K562 (cell line): ENCODE measurements at regions not wholly inside any gene's neighbourhood (a gene's known extent, or its start where the extent isn't known, plus 50 kb on each side); places are given as distances from the start of the nearest gene placed in this dataset.

ENCODE experiments used
- ATAC-seq: fragments of 200-7000 bp; cut with Tn5 transposase; 3 replicates; pipeline ENCODE4 v1.9.1; 2020; ENCODE audit warnings: moderate library complexity
- BruUV-seq: library from RNA; stranded (reverse); fragments of 400-500 nt; replicated peaks from 2 replicates; lab custom pipeline; 2021; lab: Mats Ljungman, UMichigan
- CTCF ChIA-PET: fragments of 300-600 bp; formaldehyde crosslinking; extraction: SDS; loops from one replicate; lab custom pipeline; 2021; ENCODE audit warnings: low intra/inter-chr PET ratio; lab: Yijun Ruan, JAX
- POLR2A ChIA-PET: fragments of 300-600, 350-650 bp; sonication (Branson Sonifier 250); formaldehyde crosslinking; extraction: SDS; loops from one replicate; lab custom pipeline; 2021; ENCODE audit warnings: antibody characterized with exemption, inconsistent platforms; lab: Yijun Ruan, JAX
- DNase-seq, 4 experiments: peaks; one replicate each; pipeline versions ENCODE4 v3.0.0 to v3.0.0-alpha.2; 2011 to 2018; ENCODE audit warnings: low spot score in 3 of 4, mixed read lengths in 3 of 4; ENCODE audit errors: extremely low read depth in 1 of 4
- FAIRE-seq: peaks from 2 replicates; lab custom pipeline; 2011; peaks lifted over from hg19 to GRCh38; lab: Jason Lieb, UNC
- H2AFZ ChIP-seq: 2 replicates; pipeline ENCODE4 v1.6.0; 2011; ENCODE audit warnings: low read depth, low read length, control low read depth, inconsistent platforms
- H3K27ac ChIP-seq: fragments of 200-600 bp; 3 replicates; pipeline ENCODE4 v1.8.0; 2011; ENCODE audit warnings: low read depth, mild to moderate bottlenecking, control low read depth, inconsistent platforms, low read length, moderate library complexity, mixed read lengths; ENCODE audit errors: extremely low read depth
- H3K27me3 ChIP-seq, 2 experiments: fragments of 300-600 bp in 1 of 2; 2 replicates in 1 of 2; 3 replicates in 1 of 2; pipeline versions ENCODE4 v1.6.0 to v1.8.0; 2011; ENCODE audit warnings: inconsistent platforms in 2 of 2, low read length in 2 of 2, mild to moderate bottlenecking in 1 of 2, mixed read lengths in 1 of 2, moderate library complexity in 1 of 2; ENCODE audit not compliant: control insufficient read depth in 2 of 2, insufficient read depth in 2 of 2
- H3K36me3 ChIP-seq: fragments of 300-600 bp; 3 replicates; pipeline ENCODE4 v1.8.0; 2011; ENCODE audit warnings: mild to moderate bottlenecking, low read length, inconsistent platforms; ENCODE audit not compliant: control insufficient read depth, insufficient read depth
- H3K4me1 ChIP-seq, 2 experiments: fragments of 200-600 bp in 1 of 2; replicated peaks in 1 of 2; 2 replicates in 1 of 2; 3 replicates in 1 of 2; pipeline versions ENCODE4 v1.5.1 to v1.8.0; 2011; ENCODE audit warnings: inconsistent platforms in 2 of 2, low read length in 2 of 2, mild to moderate bottlenecking in 1 of 2, mixed read lengths in 1 of 2, moderate library complexity in 1 of 2; ENCODE audit not compliant: control insufficient read depth in 2 of 2, insufficient read depth in 2 of 2
- H3K4me2 ChIP-seq: 2 replicates; pipeline ENCODE4 v1.6.1; 2011; ENCODE audit warnings: low read length, control low read depth, inconsistent platforms, mixed read lengths; ENCODE audit not compliant: insufficient read depth
- H3K4me3 ChIP-seq: fragments of 200-600 bp; sonication (generic), shearing (Covaris generic); 2 replicates; pipeline ENCODE4 v1.5.1; 2016; ENCODE audit warnings: control low read depth, inconsistent platforms
- H3K79me2 ChIP-seq: fragments of 200-600 bp; 3 replicates; pipeline ENCODE4 v1.8.0; 2011; ENCODE audit warnings: low read length, inconsistent platforms; ENCODE audit not compliant: control insufficient read depth, insufficient read depth
- H3K9ac ChIP-seq, 2 experiments: 2 replicates each; pipeline versions ENCODE4 v1.6.0 to v1.6.1; 2011; ENCODE audit warnings: low read depth in 2 of 2, low read length in 2 of 2, control low read depth in 1 of 2, inconsistent platforms in 1 of 2, mild to moderate bottlenecking in 1 of 2, mixed read lengths in 1 of 2; ENCODE audit not compliant: insufficient read depth in 1 of 2
- H3K9me1 ChIP-seq: one replicate; pipeline ENCODE4 v1.6.0; 2011; ENCODE audit warnings: inconsistent platforms, mild to moderate bottlenecking, low read length, moderate library complexity; ENCODE audit not compliant: control insufficient read depth, insufficient read depth
- H3K9me3 ChIP-seq: replicated peaks from 2 replicates; pipeline ENCODE4 v1.5.1; 2011; ENCODE audit warnings: low read depth, low read length, inconsistent platforms; ENCODE audit not compliant: control insufficient read depth, insufficient read depth
- H4K20me1 ChIP-seq: replicated peaks from 2 replicates; pipeline ENCODE4 v1.6.1; 2011; ENCODE audit warnings: low read length, inconsistent platforms, mixed read lengths; ENCODE audit not compliant: control insufficient read depth, insufficient read depth
- RBM17 ChIP-seq: fragments of 200-400 bp; formaldehyde crosslinking; IDR thresholded peaks from 2 replicates; pipeline ENCODE4 v1.6.1; 2017; ENCODE audit warnings: low read depth, mild to moderate bottlenecking, low read length, borderline replicate concordance
- SMARCA4 ChIP-seq: fragments of 450-650 bp; IDR thresholded peaks from 2 replicates; pipeline ENCODE4 v1.6.1; 2016
- SPI1 ChIP-seq: IDR thresholded peaks from 2 replicates; pipeline ENCODE4 v1.6.1; 2011; ENCODE audit warnings: low read depth, low read length, control low read depth, borderline replicate concordance
- SRF ChIP-seq, 2 experiments: fragments of 250-450, 450-650 bp in 1 of 2; sonication (Bioruptor Pico) in 1 of 2; sonication (generic) in 1 of 2; formaldehyde crosslinking; IDR thresholded peaks; 2 replicates each; pipeline versions ENCODE4 v1.5.0 to v1.5.1; 2020 to 2022; ENCODE audit warnings: mild to moderate bottlenecking in 1 of 2, missing genetic modification reagents in 1 of 2
- STAT5B ChIP-seq: fragments of 250-450 bp; sonication (Bioruptor Pico); IDR thresholded peaks from 2 replicates; pipeline ENCODE4 v1.8.0; 2021; ENCODE audit warnings: mild to moderate bottlenecking, inconsistent platforms
- whole genome bisulfite sequencing: fragments of 100-300 bp; shearing (Covaris generic); methylation state at CpG from one replicate; pipeline ENCODE4 v1.1.6; 2016; ENCODE audit warnings: low coverage, mixed read lengths; ENCODE audit not compliant: insufficient coverage; ENCODE audit errors: missing lambda C conversion rate; 5-methylcytosine and 5-hydroxymethylcytosine counted together
- in situ Hi-C: fragments of 300-500 bp; cut with MboI; formaldehyde crosslinking; loops from 4 replicates; pipeline ENCODE4 v1.15.0; 2018; ENCODE audit warnings: inconsistent platforms, mixed read lengths
- intact Hi-C: fragments of 100-400 bp; cut with micrococcal nuclease; formaldehyde crosslinking; loops from 2 replicates; pipeline ENCODE4 v1.14.2; 2022
- TF ChIP-seq, protein P1 (sequence below): sonication (generic); formaldehyde crosslinking; IDR thresholded peaks from 2 replicates; pipeline ENCODE4 v1.8.0; 2022; ENCODE audit warnings: missing genetic modification reagents, mild to moderate bottlenecking, moderate library complexity, borderline replicate concordance
- TF ChIP-seq, protein P2 (sequence below): fragments of 250-450 bp; sonication (Bioruptor Pico); IDR thresholded peaks from 2 replicates; pipeline ENCODE4 v1.4.0; 2020

GRCh38 chr7:17633067-17633466 lies 307.2 kb downstream of the SNX13 start:
- H3K36me3 ChIP-seq, result no peaks in the 10 kb centered on the region
- 0% methylated on average over 1 of the region's 1 CpG for WGBS
- H3K27me3 ChIP-seq, result no peaks in the 10 kb centered on the region
- no peak overlapping the region for H3K27ac ChIP-seq
- H3K9me3 ChIP-seq, result no peaks in the 10 kb centered on the region
- TF ChIP-seq, protein P1, sequence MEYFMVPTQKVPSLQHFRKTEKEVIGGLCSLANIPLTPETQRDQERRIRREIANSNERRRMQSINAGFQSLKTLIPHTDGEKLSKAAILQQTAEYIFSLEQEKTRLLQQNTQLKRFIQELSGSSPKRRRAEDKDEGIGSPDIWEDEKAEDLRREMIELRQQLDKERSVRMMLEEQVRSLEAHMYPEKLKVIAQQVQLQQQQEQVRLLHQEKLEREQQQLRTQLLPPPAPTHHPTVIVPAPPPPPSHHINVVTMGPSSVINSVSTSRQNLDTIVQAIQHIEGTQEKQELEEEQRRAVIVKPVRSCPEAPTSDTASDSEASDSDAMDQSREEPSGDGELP, result no peak
- TF ChIP-seq SMARCA4, result no peak
- TF ChIP-seq SPI1, result no peak
- no peak for TF ChIP-seq RBM17
- no peak for TF ChIP-seq SRF (CRISPR knock-in tag; IDR thresholded peaks at IDR 0.05)
- TF ChIP-seq, protein P2, sequence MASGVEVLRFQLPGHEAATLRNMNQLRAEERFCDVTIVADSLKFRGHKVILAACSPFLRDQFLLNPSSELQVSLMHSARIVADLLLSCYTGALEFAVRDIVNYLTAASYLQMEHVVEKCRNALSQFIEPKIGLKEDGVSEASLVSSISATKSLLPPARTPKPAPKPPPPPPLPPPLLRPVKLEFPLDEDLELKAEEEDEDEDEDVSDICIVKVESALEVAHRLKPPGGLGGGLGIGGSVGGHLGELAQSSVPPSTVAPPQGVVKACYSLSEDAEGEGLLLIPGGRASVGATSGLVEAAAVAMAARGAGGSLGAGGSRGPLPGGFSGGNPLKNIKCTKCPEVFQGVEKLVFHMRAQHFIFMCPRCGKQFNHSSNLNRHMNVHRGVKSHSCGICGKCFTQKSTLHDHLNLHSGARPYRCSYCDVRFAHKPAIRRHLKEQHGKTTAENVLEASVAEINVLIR, result no peak
- no peak for TF ChIP-seq STAT5B (CRISPR knock-in tag)
- ATAC-seq (no peak), FAIRE-seq (no peak), DNase-seq (no peak)
- CTCF ChIA-PET, result no interaction called here
- no TSS peak for BruUV-seq
- no peaks in the 10 kb centered on the region for H3K4me1 ChIP-seq
- no peaks in the 10 kb centered on the region for H3K9me1 ChIP-seq
- POLR2A ChIA-PET, result interaction anchor here (0.6 kb wide), 1 partner anchor 768 kb away, joined by 3 read pairs; no protein-coding TSS in a partner anchor
- no peaks in the 10 kb centered on the region for H3K79me2 ChIP-seq
- in situ Hi-C loops, result no loop called here
- no peak overlapping the region for H3K9ac ChIP-seq
- no peak overlapping the region for H2AFZ ChIP-seq
- intact Hi-C loops, result no loop called here
- no peak overlapping the region for H3K4me3 ChIP-seq
- no peaks in the 10 kb centered on the region for H4K20me1 ChIP-seq
- no peak overlapping the region for H3K4me2 ChIP-seq
